Thyroid gland (tissue), 4 donors: ENCODE measurements at regions not wholly inside any gene's neighbourhood (a gene's known extent, or its start where the extent isn't known, plus 50 kb on each side); places are given as distances from the start of the nearest gene placed in this dataset.

Source experiments
- DNase-seq, 2 donors: peaks; one replicate each; pipeline ENCODE4 v3.0.0-alpha.2; 2019
- H3K27ac ChIP-seq, 3 donors: fragments of 200-600 bp; sonication (generic); 1 replicate in 2 of 3; 2 replicates in 1 of 3; pipeline ENCODE4 v1.5.1; 2016 to 2019; ENCODE audit warnings: mild to moderate bottlenecking in 1 of 3, moderate library complexity in 1 of 3
- H3K27me3 ChIP-seq: fragments of 200-600 bp; sonication (generic); one replicate; pipeline ENCODE4 v1.5.1; 2019
- H3K36me3 ChIP-seq, 2 donors: fragments of 200-600 bp; sonication (generic); one replicate each; pipeline ENCODE4 v1.5.1; 2016 to 2019
- H3K4me1 ChIP-seq, 2 donors: fragments of 200-600 bp; sonication (generic); one replicate each; pipeline ENCODE4 v1.5.1; 2017 to 2019
- H3K4me3 ChIP-seq, 3 donors: fragments of 200-600 bp; sonication (generic); replicated peaks in 1 of 3; 1 replicate in 2 of 3; 2 replicates in 1 of 3; pipeline ENCODE4 v1.5.1; 2016; ENCODE audit warnings: mild to moderate bottlenecking in 1 of 3
- H3K9me3 ChIP-seq: fragments of 200-600 bp; sonication (generic); one replicate; pipeline ENCODE4 v1.5.1; 2017
- CTCF ChIP-seq, 6 experiments: fragments of 200-600 bp in 3 of 6; fragments of 450-650 bp in 3 of 6; sonication (generic) in 3 of 6; IDR thresholded peaks; one replicate each; pipeline ENCODE4 v1.5.1; 2016 to 2019; ENCODE audit warnings: antibody characterized with exemption in 6 of 6, mild to moderate bottlenecking in 2 of 6, inconsistent platforms in 1 of 6, moderate library complexity in 1 of 6
- POLR2A ChIP-seq, 2 donors: fragments of 450-650 bp; IDR thresholded peaks; one replicate each; pipeline ENCODE4 v1.6.1; 2017; ENCODE audit warnings: antibody characterized with exemption in 2 of 2, mild to moderate bottlenecking in 2 of 2, moderate library complexity in 1 of 2
- WGBS, 2 donors: methylation state at CpG; one replicate each; pipeline ENCODE4 v1.1.5; 2017; 5-methylcytosine and 5-hydroxymethylcytosine counted together
- intact Hi-C: fragments of 100-400 bp; cut with DNase I; formaldehyde crosslinking; loops from one replicate; pipeline ENCODE4 v1.15.1; 2023

- 94 to 97% methylated on average over 3 of the region's 3 CpGs for WGBS, 2 donors
- Histone ChIP-seq H3K36me3 (peaks cover 8 to 10% of the 10 kb centered on the region in 2 donors), H3K27me3 (no peaks in the 10 kb centered on the region), H3K9me3 (no peaks in the 10 kb centered on the region), H3K4me3 (no peak overlapping the region), H3K27ac (no peak overlapping the region), H3K4me1 (no peaks in the 10 kb centered on the region)
- TF ChIP-seq CTCF (IDR thresholded peaks at IDR 0.05), result no peak
- no peak for TF ChIP-seq POLR2A (IDR thresholded peaks at IDR 0.05)
- intact Hi-C loops, result no loop called here
- DNase-seq, result no peak
Observed at GRCh38 chr6:144575327-144575726, 290.2 kb downstream of the UTRN start.

- WGBS, 2 donors, result 77 to 80% methylated on average over 6 of the region's 6 CpGs
- Histone ChIP-seq H3K4me1 (peaks cover 0 to 5% of the 10 kb centered on the region in 2 donors), H3K4me3 (no peak overlapping the region), H3K27me3 (no peaks in the 10 kb centered on the region), H3K9me3 (no peaks in the 10 kb centered on the region), H3K36me3 (peaks cover 8 to 10% of the 10 kb centered on the region in 2 donors), H3K27ac (no peak overlapping the region)
- TF ChIP-seq CTCF (IDR thresholded peaks at IDR 0.05), result no peak
- TF ChIP-seq POLR2A (IDR thresholded peaks at IDR 0.05), result no peak
- intact Hi-C loops, result no loop called here
- DNase-seq, result no peak
Observed at GRCh38 chr6:144576871-144577270, 291.7 kb downstream of the UTRN start.

- Histone ChIP-seq H3K9me3 (no peaks in the 10 kb centered on the region), H3K4me1 (peaks cover 5% of the 10 kb centered on the region in 2 donors), H3K4me3 (no peak overlapping the region), H3K36me3 (peaks cover 8 to 10% of the 10 kb centered on the region in 2 donors), H3K27me3 (no peaks in the 10 kb centered on the region), H3K27ac (no peak overlapping the region)
- no peak for TF ChIP-seq POLR2A (IDR thresholded peaks at IDR 0.05)
- TF ChIP-seq CTCF (IDR thresholded peaks at IDR 0.05), result no peak
- DNase-seq, result no peak
- intact Hi-C loops, result no loop called here
- WGBS, 2 donors, result 84 to 93% methylated on average over 7 of the region's 7 CpGs
Observed at GRCh38 chr6:144578385-144579350, 293.5 kb downstream of the UTRN start.

- Histone ChIP-seq H3K36me3 (peaks cover 8 to 10% of the 10 kb centered on the region in 2 donors), H3K27ac (no peak overlapping the region), H3K9me3 (no peaks in the 10 kb centered on the region), H3K4me3 (no peak overlapping the region), H3K4me1 (peaks cover 5% of the 10 kb centered on the region in 2 donors), H3K27me3 (no peaks in the 10 kb centered on the region)
- no peak for DNase-seq
- no peak for TF ChIP-seq POLR2A (IDR thresholded peaks at IDR 0.05)
- no peak for TF ChIP-seq CTCF (IDR thresholded peaks at IDR 0.05)
- 71 to 77% methylated on average over 3 of the region's 3 CpGs for WGBS, 2 donors
- intact Hi-C loops, result loop anchor here (10.0 kb wide), 1 partner anchor 355 kb away; no protein-coding TSS in a partner anchor
Observed at GRCh38 chr6:144580039-144580438, 294.9 kb downstream of the UTRN start.

- Histone ChIP-seq H3K27ac (no peak overlapping the region), H3K27me3 (no peaks in the 10 kb centered on the region), H3K4me1 (peaks cover 5% of the 10 kb centered on the region in 2 donors), H3K9me3 (no peaks in the 10 kb centered on the region), H3K36me3 (peaks cover 8 to 10% of the 10 kb centered on the region in 2 donors), H3K4me3 (no peak overlapping the region)
- intact Hi-C loops, result loop anchor here (10.0 kb wide), 1 partner anchor 354 kb away; no protein-coding TSS in a partner anchor
- DNase-seq, result no peak
- no peak for TF ChIP-seq POLR2A (IDR thresholded peaks at IDR 0.05)
- no peak for TF ChIP-seq CTCF (IDR thresholded peaks at IDR 0.05)
- WGBS, 2 donors, result 95 to 97% methylated on average over 1 of the region's 1 CpG
Observed at GRCh38 chr6:144580771-144581170, 295.6 kb downstream of the UTRN start.
